ENCODE measurements at regions not wholly inside any gene's neighbourhood (a gene's known extent, or its start where the extent isn't known, plus 50 kb on each side); places are given as distances from the start of the nearest gene placed in this dataset.

GRCh38 chr19:33953592-33953991, 156.9 kb downstream of the KCTD15 start:
- TF ChIP-seq, protein P1, sequence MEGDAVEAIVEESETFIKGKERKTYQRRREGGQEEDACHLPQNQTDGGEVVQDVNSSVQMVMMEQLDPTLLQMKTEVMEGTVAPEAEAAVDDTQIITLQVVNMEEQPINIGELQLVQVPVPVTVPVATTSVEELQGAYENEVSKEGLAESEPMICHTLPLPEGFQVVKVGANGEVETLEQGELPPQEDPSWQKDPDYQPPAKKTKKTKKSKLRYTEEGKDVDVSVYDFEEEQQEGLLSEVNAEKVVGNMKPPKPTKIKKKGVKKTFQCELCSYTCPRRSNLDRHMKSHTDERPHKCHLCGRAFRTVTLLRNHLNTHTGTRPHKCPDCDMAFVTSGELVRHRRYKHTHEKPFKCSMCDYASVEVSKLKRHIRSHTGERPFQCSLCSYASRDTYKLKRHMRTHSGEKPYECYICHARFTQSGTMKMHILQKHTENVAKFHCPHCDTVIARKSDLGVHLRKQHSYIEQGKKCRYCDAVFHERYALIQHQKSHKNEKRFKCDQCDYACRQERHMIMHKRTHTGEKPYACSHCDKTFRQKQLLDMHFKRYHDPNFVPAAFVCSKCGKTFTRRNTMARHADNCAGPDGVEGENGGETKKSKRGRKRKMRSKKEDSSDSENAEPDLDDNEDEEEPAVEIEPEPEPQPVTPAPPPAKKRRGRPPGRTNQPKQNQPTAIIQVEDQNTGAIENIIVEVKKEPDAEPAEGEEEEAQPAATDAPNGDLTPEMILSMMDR (conservative IDR thresholded peaks at IDR 0.05; ENCODE audit: low read depth in 2 of 2): peak; percentile 25 to 50; a peak in 3 of 4 replicates
- TF ChIP-seq EZH2phosphoT487 (IDR thresholded peaks at IDR 0.05; ENCODE audit: unreplicated experiment) (no peak), EZH2 (IDR thresholded peaks at IDR 0.05; ENCODE audit: low read depth, unreplicated experiment) (no peak), JUNB (IDR thresholded peaks at IDR 0.05; ENCODE audit: unreplicated experiment) (no peak), ZNF114 (CRISPR knock-in tag; IDR thresholded peaks at IDR 0.05) (no peak)

All from GM23338 (cell line).